ENCODE measurements at regions not wholly inside any gene's neighbourhood (a gene's known extent, or its start where the extent isn't known, plus 50 kb on each side); places are given as distances from the start of the nearest gene placed in this dataset.

DNA sequence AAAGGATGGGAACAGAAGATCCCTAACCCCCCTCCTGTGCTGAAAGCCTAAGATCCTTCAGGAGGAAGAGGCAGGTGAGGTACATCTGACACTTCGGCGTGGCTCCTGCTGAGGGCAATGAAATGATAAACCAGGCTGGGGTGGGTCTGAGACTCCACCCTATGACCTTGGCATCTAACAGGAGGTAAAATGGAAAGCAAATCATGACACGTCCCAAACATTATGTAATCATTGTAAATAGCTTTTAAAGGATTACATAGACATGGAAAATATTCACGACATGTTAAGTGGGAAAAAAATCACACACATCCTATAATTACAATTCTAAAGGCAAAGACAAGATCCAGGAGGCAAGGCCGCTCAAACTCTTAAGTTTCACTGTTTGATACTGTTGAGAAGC lies 70.5 kb downstream of the LINC01488 start:
- H3K23ac ChIP-seq (ENCODE audit: low read depth, low read length), result no peak overlapping the region
- POLR2A ChIA-PET (ENCODE audit: unreplicated experiment), result no interaction called here
- CTCF ChIA-PET, result no interaction called here
- ATAC-seq (ENCODE audit: low read depth), result no peak
- no peak overlapping the region for H3K56ac ChIP-seq (ENCODE audit: extremely low read depth, insufficient read depth, low read length)
- no peak overlapping the region for H3K9ac ChIP-seq (ENCODE audit: low read depth, low read length)
- peaks cover 5% of the 10 kb centered on the region for H3K9me3 ChIP-seq (ENCODE audit: control insufficient read depth, insufficient read depth, low read length)
- H3K4me1 ChIP-seq (ENCODE audit: control insufficient read depth, insufficient read depth, low read length), result peaks cover 2% of the 10 kb centered on the region; the same call in 1 of the 2 replicates
- no peaks in the 10 kb centered on the region for H3K79me1 ChIP-seq (ENCODE audit: low read depth in 1 of 2, low read length in 2 of 2)
- H2BK5ac ChIP-seq (ENCODE audit: low read depth, low read length, poor library complexity, severe bottlenecking), result no peak overlapping the region
- no peak overlapping the region for H3K14ac ChIP-seq (replicated peaks; ENCODE audit: low read depth, low read length)
- in situ Hi-C loops (cut with MboI; ENCODE audit: low sequenced_read_pairs), result no loop called here
- H2BK120ac ChIP-seq (ENCODE audit: low read depth, low read length), result no peak overlapping the region
- H2BK20ac ChIP-seq (ENCODE audit: low read depth, low read length), result no peak overlapping the region
- no peak overlapping the region for H3K4me3 ChIP-seq (ENCODE audit: insufficient read depth, low read depth, low read length)
- H2AFZ ChIP-seq (replicated peaks; ENCODE audit: low read length, poor library complexity), result no peak overlapping the region
- WGBS, 2 experiments (ENCODE audit: extremely low coverage in 2 of 2, insufficient read length in 1 of 2), result 100% methylated on average over 1 of the region's 5 CpGs; no CpG with 5 or more reads in 1 of the 2 experiments
- H2AK9ac ChIP-seq (replicated peaks; ENCODE audit: low read depth, low read length, poor library complexity), result no peak overlapping the region
- TF ChIP-seq SMC3 (IDR thresholded peaks at IDR 0.05; ENCODE audit: low read depth, low read length) (no peak), BHLHE40 (IDR thresholded peaks at IDR 0.05; ENCODE audit: low read depth, low read length) (no peak), POLR2A (IDR thresholded peaks at IDR 0.05; ENCODE audit: low read depth, low read length) (no peak), RFX5 (IDR thresholded peaks at IDR 0.05; ENCODE audit: low read depth, low read length) (no peak)
- TF ChIP-seq, protein P1, sequence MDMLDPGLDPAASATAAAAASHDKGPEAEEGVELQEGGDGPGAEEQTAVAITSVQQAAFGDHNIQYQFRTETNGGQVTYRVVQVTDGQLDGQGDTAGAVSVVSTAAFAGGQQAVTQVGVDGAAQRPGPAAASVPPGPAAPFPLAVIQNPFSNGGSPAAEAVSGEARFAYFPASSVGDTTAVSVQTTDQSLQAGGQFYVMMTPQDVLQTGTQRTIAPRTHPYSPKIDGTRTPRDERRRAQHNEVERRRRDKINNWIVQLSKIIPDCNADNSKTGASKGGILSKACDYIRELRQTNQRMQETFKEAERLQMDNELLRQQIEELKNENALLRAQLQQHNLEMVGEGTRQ (IDR thresholded peaks at IDR 0.05; ENCODE audit: low read depth, low read length), result no peak
- TF ChIP-seq, protein P2, sequence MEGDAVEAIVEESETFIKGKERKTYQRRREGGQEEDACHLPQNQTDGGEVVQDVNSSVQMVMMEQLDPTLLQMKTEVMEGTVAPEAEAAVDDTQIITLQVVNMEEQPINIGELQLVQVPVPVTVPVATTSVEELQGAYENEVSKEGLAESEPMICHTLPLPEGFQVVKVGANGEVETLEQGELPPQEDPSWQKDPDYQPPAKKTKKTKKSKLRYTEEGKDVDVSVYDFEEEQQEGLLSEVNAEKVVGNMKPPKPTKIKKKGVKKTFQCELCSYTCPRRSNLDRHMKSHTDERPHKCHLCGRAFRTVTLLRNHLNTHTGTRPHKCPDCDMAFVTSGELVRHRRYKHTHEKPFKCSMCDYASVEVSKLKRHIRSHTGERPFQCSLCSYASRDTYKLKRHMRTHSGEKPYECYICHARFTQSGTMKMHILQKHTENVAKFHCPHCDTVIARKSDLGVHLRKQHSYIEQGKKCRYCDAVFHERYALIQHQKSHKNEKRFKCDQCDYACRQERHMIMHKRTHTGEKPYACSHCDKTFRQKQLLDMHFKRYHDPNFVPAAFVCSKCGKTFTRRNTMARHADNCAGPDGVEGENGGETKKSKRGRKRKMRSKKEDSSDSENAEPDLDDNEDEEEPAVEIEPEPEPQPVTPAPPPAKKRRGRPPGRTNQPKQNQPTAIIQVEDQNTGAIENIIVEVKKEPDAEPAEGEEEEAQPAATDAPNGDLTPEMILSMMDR (conservative IDR thresholded peaks at IDR 0.05; ENCODE audit: low read depth, low read length), result no peak
- H4K8ac ChIP-seq (ENCODE audit: low read depth in 2 of 2, low read length in 2 of 2), result no peak overlapping the region
- H3K9me1 ChIP-seq (ENCODE audit: insufficient read depth, low read length), result no peaks in the 10 kb centered on the region
- H4K20me1 ChIP-seq (ENCODE audit: insufficient read depth, low read length), result no peaks in the 10 kb centered on the region
- no peak overlapping the region for H4K91ac ChIP-seq (ENCODE audit: insufficient read depth, low read depth, low read length)
- H4K5ac ChIP-seq (ENCODE audit: low read depth, low read length), result no peak overlapping the region
- no peaks in the 10 kb centered on the region for H3K36me3 ChIP-seq (ENCODE audit: control insufficient read depth, insufficient read depth, low read length)
- dilution Hi-C loops (cut with HindIII; ENCODE audit: low sequenced_read_pairs, unreplicated experiment), result no loop called here
- no peak overlapping the region for H3K4ac ChIP-seq (ENCODE audit: low read depth, low read length)
- H3K4me2 ChIP-seq (ENCODE audit: low read depth, low read length), result no peak overlapping the region
- BruUV-seq (replicated peaks), result no TSS peak
- H3K18ac ChIP-seq (ENCODE audit: low read depth, low read length), result no peak overlapping the region
- no peak overlapping the region for H2AK5ac ChIP-seq (ENCODE audit: low read depth, low read length)
- H3K27ac ChIP-seq (ENCODE audit: insufficient read depth, low read length), result no peak overlapping the region
- no peaks in the 10 kb centered on the region; the same call in 1 of the 2 replicates for H3K27me3 ChIP-seq (ENCODE audit: control insufficient read depth, insufficient read depth, low read length)
- H2BK15ac ChIP-seq (ENCODE audit: low read depth, low read length), result no peak overlapping the region
- intact Hi-C loops (cut with micrococcal nuclease), result no loop called here
- DNase-seq, result no peak

All from IMR-90 (cell line).